ENCODE measurements at regions not wholly inside any gene's neighbourhood (a gene's known extent, or its start where the extent isn't known, plus 50 kb on each side); places are given as distances from the start of the nearest gene placed in this dataset.

GRCh38 chr16:64428463-64429113 lies 693.3 kb downstream of the CDH11 start:
- peaks cover 17 to 28% of the 10 kb centered on the region in 2 donors for H3K9me3 Mint-ChIP-seq
- Histone ChIP-seq H3K27me3 (ENCODE audit: control insufficient read depth, insufficient read depth, low read length) (no peaks in the 10 kb centered on the region), H3K36me3 (ENCODE audit: control insufficient read depth, insufficient read depth, low read length) (no peaks in the 10 kb centered on the region), H3K9me3 (ENCODE audit: control insufficient read depth, insufficient read depth, low read length) (no peaks in the 10 kb centered on the region), H3K4me3 (ENCODE audit: low read length) (no peak overlapping the region), H3K27ac (ENCODE audit: low read length) (no peak overlapping the region), H3K4me1 (ENCODE audit: control insufficient read depth, insufficient read depth, low read length) (no peaks in the 10 kb centered on the region)
- intact Hi-C loops (cut with micrococcal nuclease): no loop called here
- H3K4me3 Mint-ChIP-seq: no peak overlapping the region
- ATAC-seq: no peak
- DNase-seq: no peak
- WGBS (ENCODE audit: insufficient coverage): 79% methylated on average over 4 of the region's 5 CpGs
- H3K27me3 Mint-ChIP-seq (ENCODE audit: low read depth in 2 of 2): no peaks in the 10 kb centered on the region
- no peaks in the 10 kb centered on the region for H3K4me1 Mint-ChIP-seq
- TF ChIP-seq, protein P1, sequence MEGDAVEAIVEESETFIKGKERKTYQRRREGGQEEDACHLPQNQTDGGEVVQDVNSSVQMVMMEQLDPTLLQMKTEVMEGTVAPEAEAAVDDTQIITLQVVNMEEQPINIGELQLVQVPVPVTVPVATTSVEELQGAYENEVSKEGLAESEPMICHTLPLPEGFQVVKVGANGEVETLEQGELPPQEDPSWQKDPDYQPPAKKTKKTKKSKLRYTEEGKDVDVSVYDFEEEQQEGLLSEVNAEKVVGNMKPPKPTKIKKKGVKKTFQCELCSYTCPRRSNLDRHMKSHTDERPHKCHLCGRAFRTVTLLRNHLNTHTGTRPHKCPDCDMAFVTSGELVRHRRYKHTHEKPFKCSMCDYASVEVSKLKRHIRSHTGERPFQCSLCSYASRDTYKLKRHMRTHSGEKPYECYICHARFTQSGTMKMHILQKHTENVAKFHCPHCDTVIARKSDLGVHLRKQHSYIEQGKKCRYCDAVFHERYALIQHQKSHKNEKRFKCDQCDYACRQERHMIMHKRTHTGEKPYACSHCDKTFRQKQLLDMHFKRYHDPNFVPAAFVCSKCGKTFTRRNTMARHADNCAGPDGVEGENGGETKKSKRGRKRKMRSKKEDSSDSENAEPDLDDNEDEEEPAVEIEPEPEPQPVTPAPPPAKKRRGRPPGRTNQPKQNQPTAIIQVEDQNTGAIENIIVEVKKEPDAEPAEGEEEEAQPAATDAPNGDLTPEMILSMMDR (IDR thresholded peaks at IDR 0.05): no peak
- no peak overlapping the region for H3K27ac Mint-ChIP-seq
- H3K36me3 Mint-ChIP-seq: no peaks in the 10 kb centered on the region

- no peaks in the 10 kb centered on the region for H3K36me3 ChIP-seq (ENCODE audit: control insufficient read depth, insufficient read depth, low read length)
- Mint-ChIP-seq H3K27ac (no peak overlapping the region), H3K4me3 (no peak overlapping the region), H3K36me3 (no peaks in the 10 kb centered on the region), H3K27me3 (ENCODE audit: low read depth in 2 of 2) (no peaks in the 10 kb centered on the region), H3K9me3 (peaks cover 13 to 21% of the 10 kb centered on the region in 2 donors), H3K4me1 (no peaks in the 10 kb centered on the region)
- TF ChIP-seq, protein P1 (IDR thresholded peaks at IDR 0.05): no peak
- DNase-seq (no peak), ATAC-seq (no peak)
- no peaks in the 10 kb centered on the region for H3K4me1 ChIP-seq (ENCODE audit: control insufficient read depth, insufficient read depth, low read length)
- no peak overlapping the region for H3K4me3 ChIP-seq (ENCODE audit: low read length)
- WGBS (ENCODE audit: insufficient coverage): 87% methylated on average over 3 of the region's 3 CpGs
- no peaks in the 10 kb centered on the region for H3K27me3 ChIP-seq (ENCODE audit: control insufficient read depth, insufficient read depth, low read length)
- H3K9me3 ChIP-seq (ENCODE audit: control insufficient read depth, insufficient read depth, low read length): no peaks in the 10 kb centered on the region
- H3K27ac ChIP-seq (ENCODE audit: low read length): no peak overlapping the region
- intact Hi-C loops (cut with micrococcal nuclease): no loop called here
These were observed 695.7 kb downstream of the CDH11 start for GRCh38 chr16:64426131-64426666.

GRCh38 chr16:64425381-64425780 lies 696.5 kb downstream of the CDH11 start:
- ATAC-seq: no peak
- H3K27me3 ChIP-seq (ENCODE audit: control insufficient read depth, insufficient read depth, low read length): no peaks in the 10 kb centered on the region
- H3K4me1 ChIP-seq (ENCODE audit: control insufficient read depth, insufficient read depth, low read length): no peaks in the 10 kb centered on the region
- Mint-ChIP-seq H3K4me1 (no peaks in the 10 kb centered on the region), H3K27ac (no peak overlapping the region), H3K4me3 (no peak overlapping the region), H3K27me3 (ENCODE audit: low read depth in 2 of 2) (no peaks in the 10 kb centered on the region), H3K9me3 (peaks cover 13 to 23% of the 10 kb centered on the region in 2 donors), H3K36me3 (no peaks in the 10 kb centered on the region)
- no peaks in the 10 kb centered on the region for H3K9me3 ChIP-seq (ENCODE audit: control insufficient read depth, insufficient read depth, low read length)
- no peak overlapping the region for H3K27ac ChIP-seq (ENCODE audit: low read length)
- no peak for DNase-seq
- no peaks in the 10 kb centered on the region for H3K36me3 ChIP-seq (ENCODE audit: control insufficient read depth, insufficient read depth, low read length)
- TF ChIP-seq, protein P1 (IDR thresholded peaks at IDR 0.05): no peak
- intact Hi-C loops (cut with micrococcal nuclease): no loop called here
- H3K4me3 ChIP-seq (ENCODE audit: low read length): no peak overlapping the region

- Histone ChIP-seq H3K36me3 (ENCODE audit: control insufficient read depth, insufficient read depth, low read length) (no peaks in the 10 kb centered on the region), H3K4me3 (ENCODE audit: low read length) (no peak overlapping the region), H3K27ac (ENCODE audit: low read length) (no peak overlapping the region), H3K9me3 (ENCODE audit: control insufficient read depth, insufficient read depth, low read length) (no peaks in the 10 kb centered on the region), H3K4me1 (ENCODE audit: control insufficient read depth, insufficient read depth, low read length) (no peaks in the 10 kb centered on the region), H3K27me3 (ENCODE audit: control insufficient read depth, insufficient read depth, low read length) (no peaks in the 10 kb centered on the region)
- no peaks in the 10 kb centered on the region for H3K36me3 Mint-ChIP-seq
- DNase-seq: no peak
- 86% methylated on average over 1 of the region's 1 CpG for WGBS (ENCODE audit: insufficient coverage)
- no peak overlapping the region for H3K4me3 Mint-ChIP-seq
- no peaks in the 10 kb centered on the region for H3K4me1 Mint-ChIP-seq
- intact Hi-C loops (cut with micrococcal nuclease): no loop called here
- no peaks in the 10 kb centered on the region for H3K27me3 Mint-ChIP-seq (ENCODE audit: low read depth in 2 of 2)
- H3K9me3 Mint-ChIP-seq: peaks cover 15 to 25% of the 10 kb centered on the region in 2 donors
- TF ChIP-seq, protein P1 (IDR thresholded peaks at IDR 0.05): no peak
- H3K27ac Mint-ChIP-seq: no peak overlapping the region
- no peak for ATAC-seq
These were observed 699.6 kb downstream of the CDH11 start for GRCh38 chr16:64422259-64422658.

Measured in natural killer cell (primary cell).